HG02571 (cell line): ENCODE measurements at regions not wholly inside any gene's neighbourhood (a gene's known extent, or its start where the extent isn't known, plus 50 kb on each side); places are given as distances from the start of the nearest gene placed in this dataset.

Experiments used
- ATAC-seq: cut with Tn5 transposase; IDR thresholded peaks from one replicate; pipeline ENCODE4 v1.9.1; 2021; ENCODE audit warnings: mild to moderate bottlenecking, moderate library complexity; ENCODE audit not compliant: unreplicated experiment

GRCh38 chr3:102176333-102177050 is 258.3 kb upstream of the ZPLD1 start:
- ATAC-seq = no peak

GRCh38 chr3:102177075-102177755 is 257.6 kb upstream of the ZPLD1 start:
- ATAC-seq = no peak

- no peak for ATAC-seq
These were observed 256.0 kb upstream of the ZPLD1 start for GRCh38 chr3:102178817-102179216.

GRCh38 chr3:102179326-102180177 is 255.3 kb upstream of the ZPLD1 start:
- ATAC-seq = no peak

GRCh38 chr3:102180280-102180931 is 254.4 kb upstream of the ZPLD1 start:
- ATAC-seq = no peak

- no peak for ATAC-seq
These were observed 253.5 kb upstream of the ZPLD1 start for GRCh38 chr3:102181175-102181920.

- ATAC-seq = no peak
These were observed 252.7 kb upstream of the ZPLD1 start for GRCh38 chr3:102182162-102182561.

GRCh38 chr3:102183186-102183585 is 251.6 kb upstream of the ZPLD1 start:
- ATAC-seq = no peak

GRCh38 chr3:102183623-102184022 is 251.2 kb upstream of the ZPLD1 start:
- ATAC-seq = no peak

GRCh38 chr3:102189541-102189940 is 245.3 kb upstream of the ZPLD1 start:
- no peak for ATAC-seq

- no peak for ATAC-seq
These were observed 244.7 kb upstream of the ZPLD1 start for GRCh38 chr3:102189956-102190723.

GRCh38 chr3:102192575-102192974 is 242.2 kb upstream of the ZPLD1 start:
- ATAC-seq = no peak

GRCh38 chr3:102193255-102193654 is 241.6 kb upstream of the ZPLD1 start:
- no peak for ATAC-seq

- no peak for ATAC-seq
These were observed 240.8 kb upstream of the ZPLD1 start for GRCh38 chr3:102194001-102194400.

- ATAC-seq = peak; percentile 42
These were observed 240.1 kb upstream of the ZPLD1 start for GRCh38 chr3:102194760-102195159.

- no peak for ATAC-seq
These were observed 239.4 kb upstream of the ZPLD1 start for GRCh38 chr3:102195198-102195948.

- no peak for ATAC-seq
These were observed 234.7 kb upstream of the ZPLD1 start for GRCh38 chr3:102200126-102200525.

GRCh38 chr3:102200560-102200959 is 234.3 kb upstream of the ZPLD1 start:
- no peak for ATAC-seq

GRCh38 chr3:102205647-102206046 is 229.2 kb upstream of the ZPLD1 start:
- ATAC-seq = no peak
